ENCODE measurements at regions not wholly inside any gene's neighbourhood (a gene's known extent, or its start where the extent isn't known, plus 50 kb on each side); places are given as distances from the start of the nearest gene placed in this dataset.

DNA sequence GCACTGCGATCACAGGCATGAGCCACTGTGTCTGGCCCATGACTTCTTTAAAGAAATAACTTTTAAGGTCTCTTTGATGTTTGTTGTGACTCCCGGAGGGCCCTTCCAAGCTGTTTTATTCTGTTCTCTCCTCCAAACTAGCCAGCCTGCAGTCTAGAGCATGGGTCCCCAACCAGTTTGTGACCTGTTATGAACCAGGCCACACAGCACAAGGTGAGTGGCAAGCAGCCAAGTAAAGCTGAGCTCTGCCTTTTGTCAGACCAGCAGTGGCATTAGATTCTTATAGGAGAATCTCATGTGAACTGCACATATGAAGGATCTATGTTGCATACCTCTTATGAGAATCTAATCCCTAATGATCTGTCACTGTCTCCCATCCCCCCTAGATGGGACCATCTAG lies 223.9 kb upstream of the RGPD4 start:
- no peaks in the 10 kb centered on the region for H3K4me1 ChIP-seq
- no peak overlapping the region for H3K4me3 ChIP-seq
- WGBS, 5 donors: 82 to 93% (median 90%) methylated on average over 2 of the region's 2 CpGs
- H3K27ac ChIP-seq: no peak overlapping the region
- no peaks in the 10 kb centered on the region for H3K36me3 ChIP-seq
- intact Hi-C loops (cut with DNase I; ENCODE audit: low total_unique reads): no loop called here
- H3K9me3 ChIP-seq: no peaks in the 10 kb centered on the region
- TF ChIP-seq, protein P1, sequence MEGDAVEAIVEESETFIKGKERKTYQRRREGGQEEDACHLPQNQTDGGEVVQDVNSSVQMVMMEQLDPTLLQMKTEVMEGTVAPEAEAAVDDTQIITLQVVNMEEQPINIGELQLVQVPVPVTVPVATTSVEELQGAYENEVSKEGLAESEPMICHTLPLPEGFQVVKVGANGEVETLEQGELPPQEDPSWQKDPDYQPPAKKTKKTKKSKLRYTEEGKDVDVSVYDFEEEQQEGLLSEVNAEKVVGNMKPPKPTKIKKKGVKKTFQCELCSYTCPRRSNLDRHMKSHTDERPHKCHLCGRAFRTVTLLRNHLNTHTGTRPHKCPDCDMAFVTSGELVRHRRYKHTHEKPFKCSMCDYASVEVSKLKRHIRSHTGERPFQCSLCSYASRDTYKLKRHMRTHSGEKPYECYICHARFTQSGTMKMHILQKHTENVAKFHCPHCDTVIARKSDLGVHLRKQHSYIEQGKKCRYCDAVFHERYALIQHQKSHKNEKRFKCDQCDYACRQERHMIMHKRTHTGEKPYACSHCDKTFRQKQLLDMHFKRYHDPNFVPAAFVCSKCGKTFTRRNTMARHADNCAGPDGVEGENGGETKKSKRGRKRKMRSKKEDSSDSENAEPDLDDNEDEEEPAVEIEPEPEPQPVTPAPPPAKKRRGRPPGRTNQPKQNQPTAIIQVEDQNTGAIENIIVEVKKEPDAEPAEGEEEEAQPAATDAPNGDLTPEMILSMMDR (IDR thresholded peaks at IDR 0.05): no peak
- no peak for TF ChIP-seq POLR2AphosphoS5 (IDR thresholded peaks at IDR 0.05)
- no peak for TF ChIP-seq EP300 (IDR thresholded peaks at IDR 0.05)
- TF ChIP-seq POLR2A (IDR thresholded peaks at IDR 0.05): no peak
- no peak for DNase-seq
- H3K27me3 ChIP-seq: no peaks in the 10 kb centered on the region

GRCh38 chr2:107607054-107607453 lies 219.6 kb upstream of the RGPD4 start:
- intact Hi-C loops (cut with DNase I; ENCODE audit: low total_unique reads): no loop called here
- WGBS, 5 donors: 39 to 80% (median 63%) methylated on average over 1 of the region's 1 CpG
- TF ChIP-seq, protein P1 (IDR thresholded peaks at IDR 0.05): no peak
- TF ChIP-seq POLR2AphosphoS5 (IDR thresholded peaks at IDR 0.05): no peak
- TF ChIP-seq EP300 (IDR thresholded peaks at IDR 0.05): no peak
- TF ChIP-seq POLR2A (IDR thresholded peaks at IDR 0.05): no peak

DNA sequence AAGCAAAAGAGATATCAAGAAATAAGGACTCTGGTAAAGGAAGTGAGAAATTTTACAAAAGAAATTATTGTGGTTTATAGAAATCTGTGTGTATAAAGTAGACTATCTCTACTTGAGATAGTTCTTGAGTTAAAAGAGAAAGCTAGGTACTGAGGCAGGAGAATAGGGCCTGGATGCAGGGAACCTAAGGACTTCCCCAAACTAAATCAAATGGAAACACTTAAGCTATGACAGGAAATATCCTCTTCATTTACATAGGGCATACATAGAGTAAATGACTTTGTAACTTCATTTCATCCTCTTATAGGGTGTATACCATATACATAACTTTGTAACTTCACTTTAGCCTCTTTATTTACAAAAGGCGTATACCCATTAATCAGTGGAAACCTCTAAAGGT lies 219.2 kb upstream of the RGPD4 start:
- TF ChIP-seq POLR2AphosphoS5 (IDR thresholded peaks at IDR 0.05) (no peak), POLR2A (IDR thresholded peaks at IDR 0.05) (no peak), EP300 (IDR thresholded peaks at IDR 0.05) (no peak)
- TF ChIP-seq, protein P1 (IDR thresholded peaks at IDR 0.05): no peak
- WGBS, 5 donors: 79 to 95% (median 90%) methylated on average over 1 of the region's 1 CpG
- no peak for DNase-seq

More at GRCh38 chr2:107607054-107607453, 219.6 kb upstream of the RGPD4 start:
- H3K27ac ChIP-seq: no peak overlapping the region
- H3K4me1 ChIP-seq: no peaks in the 10 kb centered on the region
- H3K4me3 ChIP-seq: no peak overlapping the region
- H3K9me3 ChIP-seq: no peaks in the 10 kb centered on the region
- no peak for DNase-seq
- no peaks in the 10 kb centered on the region for H3K27me3 ChIP-seq
- no peaks in the 10 kb centered on the region for H3K36me3 ChIP-seq

GRCh38 chr2:107615039-107615438 lies 211.7 kb upstream of the RGPD4 start:
- peaks cover 0 to 28% (median 15%) of the 10 kb centered on the region in 4 donors for H3K9me3 ChIP-seq
- no peak overlapping the region for H3K27ac ChIP-seq
- no peak for DNase-seq
- H3K36me3 ChIP-seq: no peaks in the 10 kb centered on the region
- H3K4me3 ChIP-seq: no peak overlapping the region
- intact Hi-C loops (cut with DNase I; ENCODE audit: low total_unique reads): no loop called here
- no peaks in the 10 kb centered on the region for H3K4me1 ChIP-seq
- H3K27me3 ChIP-seq: no peaks in the 10 kb centered on the region
- TF ChIP-seq POLR2A (IDR thresholded peaks at IDR 0.05) (no peak), POLR2AphosphoS5 (IDR thresholded peaks at IDR 0.05) (no peak), EP300 (IDR thresholded peaks at IDR 0.05) (no peak)
- TF ChIP-seq, protein P1 (IDR thresholded peaks at IDR 0.05): no peak

More for the DNA sequence above, 219.2 kb upstream of the RGPD4 start:
- no peak overlapping the region for H3K4me3 ChIP-seq
- no peaks in the 10 kb centered on the region for H3K9me3 ChIP-seq
- H3K4me1 ChIP-seq: no peaks in the 10 kb centered on the region
- no peaks in the 10 kb centered on the region for H3K27me3 ChIP-seq
- no peak overlapping the region for H3K27ac ChIP-seq
- intact Hi-C loops (cut with DNase I; ENCODE audit: low total_unique reads): no loop called here
- no peaks in the 10 kb centered on the region for H3K36me3 ChIP-seq

All from stomach (tissue), 8 donors.